22Rv1 (cell line): ENCODE measurements at regions not wholly inside any gene's neighbourhood (a gene's known extent, or its start where the extent isn't known, plus 50 kb on each side); places are given as distances from the start of the nearest gene placed in this dataset.

Experiments
- H3K27ac ChIP-seq: fragments of 450-650 bp; 2 replicates; pipeline ENCODE4 v1.5.1; 2017
- ZFX ChIP-seq: fragments of 450-650 bp; IDR thresholded peaks from 2 replicates; pipeline ENCODE4 v1.6.1; 2017; ENCODE audit warnings: antibody characterized with exemption, borderline replicate concordance
- TF ChIP-seq, protein P1 (sequence below): fragments of 450-650 bp; IDR thresholded peaks from 2 replicates; pipeline ENCODE4 v1.5.1; 2017; ENCODE audit warnings: mild to moderate bottlenecking

DNA sequence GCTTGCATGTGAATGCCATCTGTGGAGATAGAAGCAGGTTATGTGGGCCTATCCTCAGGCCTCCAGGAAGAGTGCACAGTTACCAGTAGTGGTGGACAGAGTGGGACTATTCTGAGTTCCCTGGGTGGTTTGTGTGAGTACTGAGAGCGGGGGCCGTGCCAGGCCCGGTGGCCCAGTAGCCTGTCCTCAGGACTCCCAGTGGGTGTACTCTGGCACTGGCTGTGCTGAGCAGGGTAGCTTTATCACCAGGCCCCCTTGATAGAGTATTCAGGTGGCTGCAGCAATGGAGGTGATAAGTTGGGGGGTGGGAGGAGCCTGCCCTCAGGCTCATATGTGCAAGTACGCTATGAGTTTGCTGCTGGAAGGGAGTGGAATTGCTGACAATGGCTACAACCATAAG is 979.0 kb upstream of the PIK3C3 start:
- no peak overlapping the region for H3K27ac ChIP-seq
- no peak for TF ChIP-seq ZFX

DNA sequence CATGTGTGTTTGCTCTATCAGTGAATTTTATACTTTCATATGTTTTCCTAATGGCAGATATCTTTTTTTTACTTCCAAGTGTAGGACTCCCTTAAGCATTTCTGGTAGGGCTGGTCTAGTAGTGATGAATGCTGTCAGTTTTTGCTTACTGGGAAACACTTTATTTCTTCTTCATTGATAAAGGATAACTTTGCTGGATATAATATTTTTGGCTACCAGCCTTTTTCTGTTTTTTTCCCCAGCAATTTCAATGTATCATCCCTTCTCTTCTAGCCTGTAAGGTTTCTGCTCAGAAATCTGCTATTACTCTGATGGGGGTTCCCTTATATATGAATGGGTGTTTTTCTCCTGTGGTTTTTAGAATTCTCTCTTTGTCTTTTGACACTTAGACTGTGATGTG is 980.6 kb upstream of the PIK3C3 start:
- TF ChIP-seq, protein P1, sequence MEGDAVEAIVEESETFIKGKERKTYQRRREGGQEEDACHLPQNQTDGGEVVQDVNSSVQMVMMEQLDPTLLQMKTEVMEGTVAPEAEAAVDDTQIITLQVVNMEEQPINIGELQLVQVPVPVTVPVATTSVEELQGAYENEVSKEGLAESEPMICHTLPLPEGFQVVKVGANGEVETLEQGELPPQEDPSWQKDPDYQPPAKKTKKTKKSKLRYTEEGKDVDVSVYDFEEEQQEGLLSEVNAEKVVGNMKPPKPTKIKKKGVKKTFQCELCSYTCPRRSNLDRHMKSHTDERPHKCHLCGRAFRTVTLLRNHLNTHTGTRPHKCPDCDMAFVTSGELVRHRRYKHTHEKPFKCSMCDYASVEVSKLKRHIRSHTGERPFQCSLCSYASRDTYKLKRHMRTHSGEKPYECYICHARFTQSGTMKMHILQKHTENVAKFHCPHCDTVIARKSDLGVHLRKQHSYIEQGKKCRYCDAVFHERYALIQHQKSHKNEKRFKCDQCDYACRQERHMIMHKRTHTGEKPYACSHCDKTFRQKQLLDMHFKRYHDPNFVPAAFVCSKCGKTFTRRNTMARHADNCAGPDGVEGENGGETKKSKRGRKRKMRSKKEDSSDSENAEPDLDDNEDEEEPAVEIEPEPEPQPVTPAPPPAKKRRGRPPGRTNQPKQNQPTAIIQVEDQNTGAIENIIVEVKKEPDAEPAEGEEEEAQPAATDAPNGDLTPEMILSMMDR: no peak
- TF ChIP-seq ZFX: no peak
- no peak overlapping the region for H3K27ac ChIP-seq

DNA sequence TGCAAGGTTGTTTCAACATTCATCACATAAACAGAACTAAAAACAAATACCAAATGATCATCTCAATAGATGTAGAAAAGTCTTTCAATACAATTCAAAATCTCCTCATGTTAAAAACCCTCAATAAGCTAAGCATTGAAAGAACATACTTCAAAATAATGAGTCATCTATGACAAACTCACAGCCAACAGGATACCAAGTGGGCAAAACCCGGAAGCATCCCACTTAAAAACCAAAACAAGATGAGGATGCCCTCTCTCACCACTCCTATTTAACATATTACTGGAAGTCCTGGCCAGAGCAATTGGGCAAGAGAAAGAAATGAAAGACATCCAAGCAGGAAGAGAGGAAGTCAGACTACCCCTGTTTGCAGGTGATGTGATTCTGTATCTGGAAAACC is 992.2 kb upstream of the PIK3C3 start:
- TF ChIP-seq ZFX: no peak
- TF ChIP-seq, protein P1: no peak

DNA sequence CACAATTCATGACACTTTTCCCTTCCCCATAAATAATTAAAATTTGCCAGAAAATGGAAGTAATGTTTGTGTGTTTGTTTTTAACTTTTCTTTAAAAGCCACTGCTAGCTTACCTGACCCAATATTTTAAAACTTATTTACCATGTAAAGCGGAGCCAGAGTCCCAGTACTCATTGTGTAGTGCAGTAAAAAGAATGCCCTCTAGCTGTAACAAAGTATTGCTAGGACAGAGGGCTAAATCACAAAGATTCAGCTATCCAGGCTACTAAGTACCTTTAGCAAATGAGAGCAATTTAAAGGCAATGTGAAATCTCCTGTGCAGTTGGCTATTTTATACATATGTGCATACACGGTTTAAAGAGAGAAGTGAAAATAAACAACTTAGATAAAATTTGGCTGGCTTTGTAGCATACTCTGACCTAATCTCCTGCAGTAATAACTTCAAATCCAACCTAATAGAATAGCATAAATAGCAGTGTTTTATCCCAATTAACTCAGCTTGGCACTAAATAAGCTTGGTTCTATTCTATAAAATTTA is 997.4 kb upstream of the PIK3C3 start:
- TF ChIP-seq ZFX: no peak
- TF ChIP-seq, protein P1: no peak
- H3K27ac ChIP-seq: no peak overlapping the region

More for the DNA sequence above, 992.2 kb upstream of the PIK3C3 start:
- no peak overlapping the region for H3K27ac ChIP-seq

DNA sequence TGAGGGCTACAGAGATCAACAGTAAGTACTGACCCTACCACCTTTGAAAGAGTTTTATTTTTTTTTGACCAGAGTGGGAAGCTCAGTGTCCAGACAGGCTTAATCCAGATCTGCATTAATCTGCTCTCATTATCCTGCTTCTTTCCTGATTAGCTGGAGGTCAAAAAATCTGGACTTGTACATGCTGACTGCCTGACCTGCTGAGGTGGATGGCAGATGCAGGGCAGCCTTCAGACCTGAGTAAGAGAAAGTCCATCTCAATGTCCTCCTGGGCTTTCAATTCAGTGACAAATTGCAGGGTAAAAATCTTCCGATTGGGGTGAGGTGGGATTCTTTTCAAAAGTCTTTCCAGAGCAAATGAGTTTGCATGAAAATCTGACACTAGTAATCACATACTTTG is 998.8 kb upstream of the PIK3C3 start:
- TF ChIP-seq, protein P1: no peak
- TF ChIP-seq ZFX: no peak
- no peak overlapping the region for H3K27ac ChIP-seq

DNA sequence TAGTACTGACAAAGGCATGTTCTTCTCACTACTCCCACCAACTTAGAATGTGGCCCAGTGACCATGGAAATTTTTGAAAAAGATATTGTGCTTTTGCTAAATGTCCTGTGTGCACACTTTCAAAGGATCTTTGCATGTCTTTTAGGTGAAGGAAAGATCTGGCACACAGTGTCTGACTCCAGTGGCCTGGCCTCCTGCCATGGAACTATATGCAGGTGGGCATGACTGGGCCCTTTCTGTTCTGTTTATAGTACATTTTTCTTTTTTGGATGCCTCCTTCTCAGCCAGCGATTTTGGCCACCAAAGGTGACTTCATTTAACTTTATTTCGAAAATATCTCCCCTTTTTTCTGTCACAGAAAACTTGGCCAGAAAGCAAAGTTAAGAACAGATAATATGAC is 999.7 kb upstream of the PIK3C3 start:
- TF ChIP-seq, protein P1: no peak
- no peak for TF ChIP-seq ZFX
- no peak overlapping the region for H3K27ac ChIP-seq

DNA sequence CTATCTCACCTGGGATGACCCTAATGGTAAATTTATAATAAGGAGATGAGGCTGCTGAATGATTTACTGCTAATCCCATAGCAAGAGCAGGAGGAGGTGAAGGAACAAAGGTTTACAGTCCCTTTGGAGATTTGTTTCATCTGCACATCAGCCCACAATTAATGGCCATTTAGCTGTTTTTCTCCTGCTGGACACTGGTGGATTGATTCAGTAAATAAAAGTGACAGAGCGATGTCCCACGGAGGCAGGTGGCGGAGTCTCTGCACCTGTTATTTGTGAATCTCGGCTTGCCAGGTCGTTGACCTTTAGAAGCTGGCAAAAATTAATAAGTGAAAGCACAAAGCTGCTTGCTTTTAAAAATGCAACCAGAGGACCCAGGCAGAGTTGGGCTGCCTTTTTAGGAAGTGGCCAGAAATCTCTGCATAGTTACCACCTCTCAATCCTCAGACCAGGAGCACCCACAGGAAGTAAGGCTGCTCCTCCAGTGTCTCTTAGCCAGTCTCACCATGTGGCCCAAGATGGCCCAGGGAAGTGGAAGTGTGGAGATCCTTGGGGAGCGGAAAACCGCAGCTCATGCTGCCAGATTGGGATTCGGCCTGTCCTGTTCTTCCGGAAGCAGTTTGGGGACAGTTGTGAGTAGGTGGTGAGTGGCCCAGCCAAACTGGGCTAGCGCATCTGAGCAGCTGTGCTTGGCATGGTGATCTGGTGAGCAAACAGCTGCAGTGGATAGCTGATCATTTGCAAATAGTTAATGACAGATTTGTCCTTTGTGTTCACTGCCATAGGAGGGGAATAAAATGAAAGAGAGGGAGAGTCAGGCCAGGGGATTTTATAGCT is 1005.7 kb upstream of the PIK3C3 start:
- no peak overlapping the region for H3K27ac ChIP-seq
- TF ChIP-seq ZFX: no peak
- TF ChIP-seq, protein P1: no peak
